ENCODE measurements at regions not wholly inside any gene's neighbourhood (a gene's known extent, or its start where the extent isn't known, plus 50 kb on each side); places are given as distances from the start of the nearest gene placed in this dataset.
"Not testable (repeated sequence)": the region's sequence is repeated elsewhere in the genome, so short reads cannot be mapped to it uniquely, and the experiment has no call there.

DNA sequence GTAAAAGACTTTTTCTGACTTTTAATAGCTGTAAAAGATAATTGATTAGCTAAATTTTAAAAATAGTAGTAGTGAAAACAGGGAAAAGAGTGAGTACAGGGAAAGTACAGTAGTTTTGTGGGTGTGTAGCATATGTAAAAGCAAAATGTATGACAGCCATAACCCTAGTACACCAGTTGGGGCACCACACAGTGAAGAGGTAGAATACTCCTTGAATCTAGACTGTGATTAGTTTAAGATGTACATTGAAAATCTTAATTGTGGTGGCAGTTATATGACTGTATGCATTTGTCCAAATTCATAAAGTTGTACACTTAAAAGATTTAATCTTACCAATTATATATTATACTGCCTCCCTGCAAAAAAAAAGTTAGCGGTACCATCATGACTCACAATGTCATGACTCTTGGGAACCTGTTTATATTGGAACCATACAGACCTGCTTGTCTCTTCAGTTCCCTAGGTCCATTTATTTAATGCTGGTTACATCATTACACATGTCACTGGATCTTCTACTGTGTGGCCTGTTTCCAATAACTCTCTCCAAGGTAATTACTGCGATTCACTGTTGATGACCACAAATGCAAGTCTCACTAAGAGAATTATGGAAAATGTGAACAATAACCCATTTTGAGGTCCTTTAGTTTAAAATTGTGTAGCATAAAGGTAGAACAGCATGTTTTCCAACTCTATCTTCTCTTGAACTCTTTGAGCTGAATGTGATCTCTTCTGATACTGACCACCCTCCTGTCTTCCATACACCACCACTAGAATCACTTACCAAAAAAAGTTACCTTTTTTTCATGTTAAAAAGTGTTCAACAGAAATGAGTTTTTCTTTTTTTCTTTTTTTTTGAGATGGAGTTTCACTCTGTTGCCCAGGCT lies 264.2 kb upstream of the AMIGO2 start:
- no peak for DNase-seq

DNA sequence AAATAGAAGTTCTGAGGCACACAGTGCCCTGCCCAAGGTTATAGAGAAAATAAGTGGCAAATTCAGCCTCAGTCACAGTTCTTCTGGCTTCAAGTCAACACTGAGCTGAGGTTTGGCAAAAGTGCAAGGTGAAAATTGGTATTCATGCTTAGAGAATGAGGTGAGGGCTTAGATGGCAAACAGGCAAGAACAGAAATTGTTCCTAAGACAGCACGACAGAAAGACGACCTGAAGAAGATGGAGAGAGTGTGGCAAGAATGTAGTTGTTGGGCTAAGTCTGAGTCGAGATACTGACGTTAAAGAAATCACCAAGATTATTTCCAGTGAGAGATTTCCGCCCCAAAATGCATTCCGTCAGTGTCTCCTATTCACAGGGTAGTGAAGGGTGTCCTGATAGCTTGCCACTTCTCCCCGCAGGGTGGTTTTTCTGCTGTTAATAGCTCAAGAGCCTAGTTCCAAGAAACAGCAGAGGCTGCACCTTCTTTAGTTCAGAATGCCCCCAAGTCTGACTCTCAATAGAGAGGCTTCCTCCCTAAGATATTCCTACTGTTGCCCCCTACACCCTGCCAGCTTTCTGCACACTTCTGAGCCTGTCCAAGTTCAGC lies 260.8 kb upstream of the AMIGO2 start:
- no peak for DNase-seq

DNA sequence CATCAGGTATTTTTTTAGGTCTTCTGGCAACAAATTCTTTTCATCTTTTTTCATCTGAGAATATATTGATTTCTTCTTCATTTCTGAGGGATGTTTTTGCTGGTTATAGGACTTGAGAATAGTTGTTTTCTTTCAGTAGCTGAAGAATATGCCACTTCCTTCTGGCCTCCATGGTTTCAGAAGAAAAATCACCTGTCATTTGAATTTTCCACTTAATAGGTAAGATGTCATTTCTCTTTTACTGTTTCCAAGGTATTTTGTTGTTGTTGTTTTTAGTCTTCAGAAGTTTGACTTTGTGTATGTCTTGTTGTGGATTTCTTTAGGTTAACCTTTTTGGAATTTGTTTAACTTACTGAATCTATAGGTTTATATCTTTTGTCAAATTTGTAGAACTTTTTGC lies 257.8 kb upstream of the AMIGO2 start:
- DNase-seq, result no peak

DNA sequence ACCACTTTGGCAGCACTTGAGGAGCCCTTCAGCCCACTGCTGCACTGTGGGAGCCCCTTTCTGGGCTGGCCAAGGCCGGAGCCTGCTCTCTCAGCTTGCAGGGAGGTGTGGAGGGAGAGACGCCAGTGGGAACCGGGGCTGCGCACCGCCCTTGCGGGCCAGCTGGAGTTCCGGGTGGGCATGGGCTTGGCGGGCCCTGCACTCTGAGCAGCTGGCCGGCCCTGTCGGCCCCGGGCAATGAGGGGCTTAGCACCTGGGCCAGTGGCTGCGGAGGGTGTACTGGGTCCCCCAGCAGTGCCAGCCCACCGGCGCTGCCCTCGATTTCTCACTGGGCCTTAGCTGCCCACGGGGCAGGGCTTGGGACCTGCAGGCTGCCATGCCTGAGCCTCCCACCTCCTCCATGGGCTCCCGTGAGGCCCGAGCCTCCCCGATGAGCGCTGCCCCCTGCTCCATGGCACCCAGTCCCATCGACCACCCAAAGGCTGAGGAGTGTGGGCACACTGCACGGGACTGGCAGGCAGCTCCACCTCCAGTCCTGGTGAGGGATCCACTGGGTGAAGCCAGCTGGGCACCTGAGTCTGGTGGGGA lies 253.6 kb upstream of the AMIGO2 start:
- not testable (repeated sequence) for DNase-seq

DNA sequence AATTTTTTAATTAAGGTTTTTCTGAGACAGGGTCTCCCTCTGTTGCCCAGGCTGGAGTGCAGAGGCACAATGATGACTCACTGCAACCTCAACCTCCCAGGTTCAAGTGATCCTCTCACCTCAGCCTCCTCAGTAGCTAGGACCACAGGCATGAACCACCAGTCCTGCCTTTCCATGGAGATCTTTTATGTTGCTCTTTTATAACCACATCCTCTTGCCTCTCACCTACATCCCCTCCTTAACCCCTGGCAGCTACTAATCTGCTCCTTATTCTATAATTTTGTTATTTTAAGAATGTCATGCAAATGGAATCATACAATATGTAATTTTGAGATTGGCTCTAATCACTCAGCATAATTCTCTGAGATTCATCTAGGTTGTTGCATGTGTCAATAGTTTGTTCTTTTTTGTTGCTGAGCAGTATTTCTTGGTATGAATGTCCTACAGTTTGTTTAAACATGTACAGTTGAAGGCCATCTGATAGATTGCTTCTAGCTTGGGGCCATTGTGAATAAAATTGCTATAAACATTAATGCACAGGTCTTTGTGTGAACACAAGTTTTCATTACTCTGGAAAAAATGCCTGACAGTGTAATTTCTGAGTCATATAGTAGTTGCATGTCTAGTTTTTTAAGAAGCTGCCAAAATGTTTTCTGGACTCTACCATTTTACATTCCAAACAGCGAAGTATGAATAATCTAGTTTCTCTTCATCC lies 249.2 kb upstream of the AMIGO2 start:
- DNase-seq, result no peak

DNA sequence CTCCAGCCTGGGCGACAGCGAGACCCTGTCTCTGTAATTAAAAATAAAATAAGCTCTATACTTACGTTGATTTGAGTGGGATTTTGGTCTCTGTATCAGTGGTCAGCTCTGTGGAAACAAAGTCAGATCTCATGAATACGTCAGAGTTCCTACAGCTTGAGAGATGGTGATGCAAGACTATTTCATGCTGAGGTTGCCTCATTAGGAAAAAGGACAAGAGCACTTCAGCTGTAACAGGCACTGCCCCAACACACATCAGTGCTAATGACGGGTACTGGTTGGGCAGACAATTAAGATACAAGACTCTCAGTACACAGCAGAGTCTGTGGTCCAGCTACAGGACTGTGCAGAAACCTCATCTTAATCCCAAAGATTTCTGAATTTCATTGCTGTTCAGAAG lies 246.4 kb upstream of the AMIGO2 start:
- no peak for DNase-seq

DNA sequence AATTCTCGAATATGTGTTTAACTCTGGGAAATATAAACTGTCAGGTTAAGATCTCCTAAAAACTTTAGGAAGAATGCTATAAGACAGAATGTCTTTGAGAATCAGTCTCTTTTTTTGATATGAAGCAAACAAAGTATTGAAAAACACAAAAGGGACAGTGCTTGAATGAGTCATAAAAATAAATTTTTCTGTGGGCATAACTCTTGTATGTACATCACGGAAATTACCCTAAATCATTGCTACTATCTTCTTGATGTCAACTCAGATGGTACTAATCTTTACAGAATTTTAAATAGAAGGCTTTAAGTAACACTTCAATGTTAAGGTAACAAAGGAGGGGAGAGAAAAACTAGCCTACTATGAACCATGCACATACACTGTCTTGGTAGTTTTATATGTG lies 244.0 kb upstream of the AMIGO2 start:
- no peak for DNase-seq

DNA sequence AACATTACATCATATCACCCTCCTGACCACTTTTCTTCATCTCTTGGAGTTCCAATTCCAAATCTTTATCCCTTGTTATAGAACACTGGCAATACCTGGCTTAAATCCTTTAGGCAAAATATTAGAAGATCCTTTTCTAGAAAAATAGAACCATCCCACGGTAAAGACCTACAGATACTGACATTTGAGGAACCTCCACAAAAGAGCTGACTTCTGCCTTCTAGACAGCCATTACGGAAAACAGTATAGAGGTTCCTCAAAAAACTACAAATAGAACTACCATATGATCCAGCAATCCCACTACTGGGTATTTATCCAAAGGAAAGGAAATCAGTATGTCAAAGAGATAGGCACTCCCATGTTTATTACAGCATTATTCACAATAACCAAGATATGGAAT lies 241.7 kb upstream of the AMIGO2 start:
- no peak for DNase-seq

DNA sequence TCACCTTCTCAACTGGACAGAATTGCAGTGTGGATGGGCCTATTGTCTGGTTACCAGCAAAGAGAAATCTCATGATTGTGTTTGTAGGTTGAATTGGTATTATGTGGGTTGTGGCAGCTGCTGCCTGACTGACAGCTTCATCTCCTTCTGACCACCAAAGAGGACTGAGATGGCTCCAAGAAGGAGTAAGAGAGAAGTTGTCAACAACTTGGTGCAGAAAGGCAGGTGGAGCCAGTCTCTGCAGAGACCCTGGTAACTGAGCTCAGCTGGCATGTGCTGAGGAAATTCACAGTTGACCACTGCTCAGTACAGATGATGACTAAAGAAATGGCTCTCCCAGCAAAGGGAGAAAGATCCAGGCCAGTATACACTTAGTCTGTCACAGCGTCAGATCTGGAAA lies 240.0 kb upstream of the AMIGO2 start:
- no peak for DNase-seq

DNA sequence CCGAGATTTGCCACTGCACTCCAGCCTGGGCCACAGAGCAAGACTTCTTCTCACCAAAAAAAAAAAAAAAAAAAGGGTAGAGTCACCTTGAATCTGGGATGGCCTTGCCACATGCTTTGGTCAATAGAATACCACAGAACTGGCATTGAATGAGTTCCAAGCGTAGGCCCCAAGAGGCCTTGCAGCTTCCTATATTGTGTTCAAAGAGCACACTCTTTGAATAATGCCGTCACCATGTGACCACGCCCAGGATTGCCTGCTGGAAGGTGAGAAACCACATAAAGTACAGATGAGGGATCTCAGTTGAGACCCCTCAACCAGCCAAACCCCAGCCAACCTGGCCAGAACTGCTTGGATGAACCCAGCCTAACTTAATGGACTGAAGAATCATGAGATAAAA lies 239.2 kb upstream of the AMIGO2 start:
- DNase-seq, result no peak

DNA sequence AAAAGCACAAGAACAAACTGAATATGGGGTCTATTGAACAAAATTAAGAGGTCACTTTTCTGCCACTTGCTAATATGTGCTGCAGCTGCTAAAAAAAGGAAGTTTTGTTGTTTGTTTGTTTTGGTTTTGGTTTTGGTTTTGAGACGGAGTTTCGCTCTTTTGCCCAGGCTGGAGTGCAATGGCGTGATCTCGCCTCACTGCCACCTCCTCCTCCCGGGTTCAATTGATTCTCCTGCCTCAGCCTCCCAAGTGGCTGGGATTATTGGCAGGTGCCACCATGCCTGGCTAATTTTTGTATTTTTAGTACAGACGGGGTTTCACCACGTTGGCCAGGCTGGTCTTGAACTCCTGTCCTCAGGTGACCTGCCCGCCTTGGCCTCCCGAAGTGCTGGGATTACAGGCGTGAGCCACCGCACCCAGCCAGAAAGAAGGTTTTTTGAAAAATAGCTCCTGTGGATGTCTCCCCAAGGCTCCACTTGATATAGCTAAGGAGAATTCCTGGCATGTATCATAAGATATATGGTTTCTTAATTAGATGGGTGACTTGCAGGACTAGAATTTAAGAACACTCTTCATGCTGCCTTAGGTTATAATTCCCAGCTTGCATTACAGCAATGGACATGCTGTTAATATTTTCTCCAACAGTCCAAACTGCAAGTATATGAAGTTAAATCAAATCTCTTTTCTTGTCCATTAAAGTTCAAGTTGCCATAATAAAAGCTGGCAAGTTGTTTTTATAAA lies 237.6 kb upstream of the AMIGO2 start:
- DNase-seq, result no peak

DNA sequence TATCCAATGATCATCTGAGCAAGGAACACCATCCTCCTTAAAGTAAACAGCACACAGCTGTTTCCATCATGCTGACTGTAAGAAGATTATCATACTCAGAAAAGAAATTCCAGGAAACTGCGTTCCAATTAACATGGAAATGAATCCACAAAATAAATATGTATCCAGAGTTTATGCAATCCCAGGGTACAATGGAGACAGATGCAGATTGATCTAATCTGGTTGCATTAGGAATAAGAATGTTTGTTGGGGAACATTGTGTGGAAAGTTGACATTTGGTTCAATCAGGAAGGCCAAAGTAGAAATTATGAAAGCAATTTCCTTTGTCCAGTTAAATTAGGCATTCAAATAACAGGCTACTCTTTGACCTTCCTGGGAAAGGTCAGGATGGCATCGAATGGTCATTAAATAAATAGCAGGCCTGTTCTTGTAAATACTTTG lies 236.9 kb upstream of the AMIGO2 start:
- no peak for DNase-seq

DNA sequence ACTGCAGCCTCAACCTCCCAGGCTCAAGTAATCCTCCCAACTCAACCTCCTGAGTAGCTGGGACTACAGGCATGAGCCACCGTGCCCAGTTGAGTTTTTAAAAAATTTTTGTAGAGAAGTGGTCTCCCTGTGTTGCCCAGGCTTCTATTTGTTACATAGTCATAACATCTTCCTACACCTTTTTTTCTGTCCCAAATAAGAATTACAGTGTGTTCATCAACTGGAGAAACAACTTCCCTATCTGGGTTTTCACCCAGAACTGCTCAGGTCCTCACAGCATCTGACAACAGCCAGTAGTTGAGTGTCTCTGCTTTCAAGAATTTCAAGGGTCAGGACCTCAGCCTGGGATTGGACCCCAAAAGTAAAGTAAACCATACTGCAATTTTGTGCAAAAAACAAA lies 235.2 kb upstream of the AMIGO2 start:
- no peak for DNase-seq

DNA sequence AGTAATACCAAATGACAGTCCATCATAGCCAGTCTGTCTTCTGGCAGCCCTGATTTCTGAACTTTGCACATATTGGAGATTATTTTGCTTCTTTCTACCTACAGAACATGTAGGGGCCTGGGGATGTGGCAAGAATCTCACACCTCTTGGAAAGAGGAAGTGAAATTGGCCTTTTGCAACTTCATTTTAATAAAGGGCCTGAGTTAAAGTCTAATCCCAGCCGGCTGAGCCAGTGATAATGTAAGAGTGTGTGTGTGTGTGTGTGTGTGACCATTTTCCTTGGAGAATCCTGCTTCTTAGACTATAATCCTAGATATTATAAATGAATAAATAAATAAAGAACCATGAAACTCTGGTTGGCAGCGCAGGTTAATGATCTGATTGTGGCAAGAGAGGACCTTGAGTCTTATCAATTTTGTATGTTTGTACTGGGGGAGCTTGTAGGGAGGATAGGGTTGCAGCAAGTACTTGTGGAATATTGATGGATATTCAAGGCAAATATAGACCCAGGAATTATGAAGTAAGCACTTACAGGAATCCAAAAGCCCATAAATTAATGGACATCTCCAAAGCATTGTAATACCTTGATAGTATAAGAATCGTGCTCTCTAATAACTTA lies 233.2 kb upstream of the AMIGO2 start:
- DNase-seq, result no peak

DNA sequence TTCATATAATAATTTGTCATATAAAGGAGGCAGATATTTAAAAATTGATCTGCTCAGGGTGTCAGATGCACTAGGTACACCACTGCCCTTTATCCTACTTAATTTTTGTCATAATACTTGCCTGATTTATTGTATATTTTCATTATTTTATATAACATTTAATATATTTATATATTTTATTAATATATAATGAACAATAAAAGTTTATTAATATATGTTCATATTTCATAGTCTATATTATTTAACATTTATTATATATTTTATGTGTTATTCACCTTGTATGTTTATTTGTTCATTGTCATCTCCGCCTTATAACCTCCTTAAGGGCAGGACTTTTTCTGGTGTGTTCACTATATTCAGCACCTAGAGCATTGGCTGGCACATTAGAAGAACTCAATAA lies 232.4 kb upstream of the AMIGO2 start:
- no peak for DNase-seq

DNA sequence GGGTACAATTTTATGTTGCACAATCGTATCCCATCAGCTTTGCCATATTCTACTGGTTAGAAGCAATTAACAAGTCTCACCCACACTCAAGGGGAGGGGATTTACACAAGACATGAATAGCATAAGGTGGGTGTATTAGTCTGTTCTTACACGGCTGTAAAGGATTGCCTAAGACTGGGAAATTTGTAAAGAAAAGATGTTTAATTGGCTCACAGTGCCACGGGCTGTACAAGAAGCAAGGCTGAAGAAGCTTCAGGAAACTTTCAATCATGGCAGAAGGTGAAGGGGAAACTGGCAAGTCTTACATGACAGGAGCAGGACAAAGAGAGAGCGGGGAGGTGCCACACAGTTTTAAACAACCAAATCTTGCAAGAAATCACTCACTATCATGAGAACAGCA lies 231.8 kb upstream of the AMIGO2 start:
- DNase-seq, result no peak

DNA sequence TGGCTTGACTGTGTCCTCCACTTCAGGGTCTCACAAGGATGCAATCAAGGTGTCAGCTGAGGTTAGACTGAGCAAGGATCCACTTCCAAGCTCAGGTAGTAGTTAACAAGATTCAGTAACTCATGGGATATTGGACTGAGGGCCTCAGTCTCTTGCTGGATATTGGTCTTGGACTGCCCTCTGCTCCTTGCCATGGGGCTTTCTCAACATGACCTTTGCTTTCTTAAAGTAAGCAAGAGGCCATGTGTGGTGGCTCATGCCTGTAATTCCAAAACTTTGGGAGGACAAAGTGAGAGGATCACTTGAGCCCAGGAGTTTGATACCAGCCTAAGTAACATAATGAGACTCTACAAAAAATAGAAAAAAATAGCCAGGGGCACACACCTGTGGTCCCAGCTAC lies 231.3 kb upstream of the AMIGO2 start:
- DNase-seq, result no peak

DNA sequence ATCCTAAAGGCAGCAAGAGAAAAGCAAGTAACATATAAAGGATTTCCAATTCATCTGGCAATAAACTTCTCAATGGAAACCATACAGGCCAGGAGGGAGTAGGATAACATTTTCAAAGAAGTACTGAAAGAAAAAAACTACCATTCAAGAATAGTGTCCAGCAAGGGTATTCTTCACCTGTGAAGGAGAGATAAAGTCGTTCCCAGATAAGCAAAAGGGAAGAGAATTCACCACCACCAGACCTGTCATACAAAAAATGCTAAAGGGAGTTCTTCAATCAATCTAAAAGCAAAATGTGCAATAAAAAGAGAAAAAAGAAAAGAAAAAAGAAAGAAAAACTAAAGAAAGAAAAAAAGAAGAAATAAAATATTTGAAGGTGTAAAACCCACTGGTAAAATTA lies 228.9 kb upstream of the AMIGO2 start:
- DNase-seq, result no peak

DNA sequence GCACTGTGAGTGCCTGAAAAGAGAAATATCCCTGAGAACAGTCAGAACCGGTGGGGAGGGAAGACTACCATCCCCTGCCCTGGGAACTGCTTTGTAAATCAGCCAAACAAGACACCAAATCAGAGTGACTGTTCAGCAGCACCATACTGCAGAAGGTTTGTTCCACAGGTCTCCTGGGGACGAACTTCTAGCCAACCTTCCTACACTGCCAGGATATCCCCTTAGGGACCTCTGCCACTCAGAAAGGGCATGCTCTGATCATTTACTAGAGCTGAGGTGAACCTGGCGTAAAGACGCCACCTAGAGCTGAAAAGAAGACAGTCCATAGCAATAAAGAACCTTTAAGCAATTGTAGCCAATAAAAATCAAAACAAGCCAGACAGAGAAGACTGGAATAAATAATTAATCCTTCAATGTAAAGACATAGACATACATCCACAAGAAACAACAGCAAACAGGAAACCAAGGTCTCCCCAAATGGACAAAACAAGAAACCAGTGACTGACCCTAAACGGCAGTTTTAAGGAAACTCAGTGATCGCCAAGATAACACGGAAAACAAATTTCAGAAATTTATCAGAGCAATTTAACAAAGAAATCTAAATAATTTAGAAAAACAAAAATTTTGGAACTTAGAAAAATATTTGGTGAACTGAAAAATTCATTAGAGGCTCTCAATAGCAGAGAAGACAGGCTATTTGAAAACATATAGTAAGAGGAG lies 228.1 kb upstream of the AMIGO2 start:
- peak; percentile 68 for DNase-seq

DNA sequence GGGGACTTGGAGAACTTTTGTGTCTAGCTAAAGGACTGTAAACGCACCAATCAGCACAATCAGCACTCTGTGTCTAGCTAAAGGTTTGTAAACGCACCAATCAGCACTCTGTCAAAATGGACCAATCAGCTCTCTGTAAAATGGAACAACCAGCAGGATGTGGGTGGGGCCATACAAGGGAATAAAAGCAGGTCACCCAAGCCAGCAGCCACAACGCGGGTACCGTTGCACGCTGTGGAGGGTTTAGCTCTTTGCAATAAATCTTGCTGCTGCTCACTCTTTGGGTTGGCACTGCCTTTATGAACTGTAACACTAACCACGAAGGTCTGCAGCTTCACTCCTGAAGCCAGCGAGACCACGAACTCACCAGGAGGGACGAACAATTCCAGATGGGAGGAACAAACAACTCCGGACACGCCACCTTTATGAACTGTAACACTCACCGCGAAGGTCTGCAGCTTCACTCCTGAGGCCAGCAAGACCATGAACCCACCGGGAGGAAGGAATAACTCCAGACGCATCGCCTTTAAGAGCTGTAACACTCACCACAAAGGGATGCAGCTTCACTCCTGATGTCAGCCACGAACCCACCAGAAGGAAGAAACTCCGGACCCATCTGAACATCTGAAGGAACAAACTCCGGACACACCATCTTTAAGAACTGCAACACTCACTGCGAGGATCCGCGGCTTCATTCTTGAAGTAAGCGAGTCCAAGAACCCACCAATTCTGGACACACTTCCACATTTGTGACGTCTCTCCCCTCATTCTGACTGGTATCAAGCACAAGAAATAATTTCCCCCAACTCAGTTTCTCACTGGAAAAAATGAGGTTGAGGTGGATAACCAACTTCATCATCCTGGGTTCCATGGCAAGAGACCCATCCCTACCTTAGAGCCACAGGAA lies 227.3 kb upstream of the AMIGO2 start:
- DNase-seq, result not testable (repeated sequence)

DNA sequence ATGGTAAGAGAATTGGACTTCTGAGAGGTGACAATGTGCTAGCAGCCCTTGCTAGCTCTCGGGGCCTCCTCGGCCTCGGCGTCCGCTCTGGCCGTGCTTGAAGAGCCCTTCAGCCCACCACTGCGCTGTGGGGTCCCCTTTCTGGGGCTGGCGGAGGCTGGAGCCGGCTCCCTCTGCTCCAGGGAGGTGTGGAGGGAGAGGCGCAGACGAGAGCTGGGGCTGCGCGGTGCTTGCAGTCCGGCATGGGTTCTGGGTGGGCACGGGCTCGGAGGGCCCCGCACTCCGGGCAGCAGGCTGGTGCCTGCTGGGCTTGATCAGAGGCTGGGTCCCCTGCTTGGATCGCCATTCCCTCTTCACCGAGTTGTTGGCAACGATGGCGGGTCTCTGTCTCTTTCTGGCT lies 226.4 kb upstream of the AMIGO2 start:
- DNase-seq, result no peak
